Small intestine (tissue), 7 donors: ENCODE measurements at regions not wholly inside any gene's neighbourhood (a gene's known extent, or its start where the extent isn't known, plus 50 kb on each side); places are given as distances from the start of the nearest gene placed in this dataset.

Source experiments
- DNase-seq, 2 donors: peaks; one replicate each; pipeline versions ENCODE4 v3.0.0 to v3.0.0-alpha.2; 2013
- FAIRE-seq: peaks from 2 replicates; lab custom pipeline; 2012; peaks lifted over from hg19 to GRCh38; lab: Jason Lieb, UNC
- H3K27ac ChIP-seq, 3 donors: one replicate each; pipeline ENCODE4 v1.5.1; 2013; ENCODE audit warnings: low read length in 2 of 3, mild to moderate bottlenecking in 2 of 3, control low read depth in 1 of 3, inconsistent platforms in 1 of 3, low read depth in 1 of 3, moderate library complexity in 1 of 3
- H3K27me3 ChIP-seq, 3 donors: one replicate each; pipeline ENCODE4 v1.6.1; 2013; ENCODE audit warnings: low read length in 3 of 3, inconsistent platforms in 1 of 3; ENCODE audit not compliant: control insufficient read depth in 3 of 3, insufficient read depth in 3 of 3
- H3K36me3 ChIP-seq, 3 donors: one replicate each; pipeline ENCODE4 v1.6.1; 2013; ENCODE audit warnings: low read length in 3 of 3, inconsistent platforms in 1 of 3, low read depth in 1 of 3, mild to moderate bottlenecking in 1 of 3, moderate library complexity in 1 of 3; ENCODE audit not compliant: control insufficient read depth in 3 of 3, insufficient read depth in 2 of 3
- H3K4me1 ChIP-seq, 3 donors: one replicate each; pipeline ENCODE4 v1.6.1; 2013; ENCODE audit warnings: low read length in 2 of 3, inconsistent platforms in 1 of 3, low read depth in 1 of 3, mild to moderate bottlenecking in 1 of 3, moderate library complexity in 1 of 3; ENCODE audit not compliant: control insufficient read depth in 3 of 3, insufficient read depth in 2 of 3
- H3K4me3 ChIP-seq, 3 donors: one replicate each; pipeline ENCODE4 v1.5.1; 2013; ENCODE audit warnings: low read length in 3 of 3, control low read depth in 1 of 3, inconsistent platforms in 1 of 3, low read depth in 1 of 3, mild to moderate bottlenecking in 1 of 3, moderate library complexity in 1 of 3
- H3K9me3 ChIP-seq, 2 donors: one replicate each; pipeline ENCODE4 v1.6.1; 2013; ENCODE audit warnings: low read depth in 1 of 2, low read length in 1 of 2; ENCODE audit not compliant: control insufficient read depth in 2 of 2, insufficient read depth in 1 of 2
- WGBS, 3 donors: extraction: QIAGEN DNeasy Blood & Tissue Kit; methylation state at CpG; one replicate each; pipeline ENCODE4 v1.1.7; 2013; 5-methylcytosine and 5-hydroxymethylcytosine counted together
- donor health status: healthy with polysubstance abuse.
- donor health status: control.
- donor health status: control.
- donor health status: Bipolar disorder and iron deficiency.
- donor health status: healthy.

DNA sequence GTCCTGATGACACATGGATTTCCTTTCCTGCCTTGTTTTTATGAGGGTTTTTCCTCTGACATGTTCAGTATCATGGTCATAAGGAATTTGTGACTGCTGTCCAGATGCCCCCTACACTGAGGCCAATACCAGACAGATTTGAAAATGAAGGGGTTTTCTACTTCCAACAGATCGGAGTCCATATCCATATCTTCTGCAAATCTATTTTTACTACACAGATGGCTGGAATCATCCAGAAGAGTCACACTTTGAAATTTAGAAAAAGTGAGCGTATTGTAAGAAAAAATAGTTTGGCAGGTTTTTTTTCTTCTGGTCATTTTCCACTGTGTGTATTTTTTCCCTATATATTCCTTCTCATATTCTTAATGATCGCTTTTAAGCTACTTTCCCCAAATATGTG lies 197.5 kb upstream of the LRRC3B start:
- no peak for FAIRE-seq
- H3K36me3 ChIP-seq = no peaks in the 10 kb centered on the region
- H3K9me3 ChIP-seq = no peaks in the 10 kb centered on the region
- no peak overlapping the region for H3K4me3 ChIP-seq
- no peaks in the 10 kb centered on the region for H3K27me3 ChIP-seq
- DNase-seq = no peak
- no peak overlapping the region for H3K27ac ChIP-seq
- 82 to 90% (median 86%) methylated on average over 3 of the region's 3 CpGs for WGBS, 3 donors
- H3K4me1 ChIP-seq = no peaks in the 10 kb centered on the region

DNA sequence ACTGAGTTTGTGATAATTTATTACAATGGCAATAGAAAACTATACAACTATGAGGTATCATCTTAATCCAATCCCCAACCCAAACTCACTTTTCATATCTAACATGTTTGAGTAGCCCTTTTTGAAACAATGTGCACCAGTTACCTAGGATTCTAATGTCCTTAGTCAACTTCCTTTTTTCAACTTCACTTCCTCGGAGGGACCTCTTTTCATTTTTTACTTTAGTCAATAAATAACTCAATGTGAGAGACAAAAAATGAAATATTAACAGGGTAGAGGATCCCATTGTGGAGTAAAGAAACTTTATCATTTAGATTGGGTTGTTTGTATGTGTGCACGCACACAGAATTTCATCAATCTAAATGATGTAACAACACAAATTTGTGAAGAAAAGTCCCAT lies 193.6 kb upstream of the LRRC3B start:
- FAIRE-seq = no peak

DNA sequence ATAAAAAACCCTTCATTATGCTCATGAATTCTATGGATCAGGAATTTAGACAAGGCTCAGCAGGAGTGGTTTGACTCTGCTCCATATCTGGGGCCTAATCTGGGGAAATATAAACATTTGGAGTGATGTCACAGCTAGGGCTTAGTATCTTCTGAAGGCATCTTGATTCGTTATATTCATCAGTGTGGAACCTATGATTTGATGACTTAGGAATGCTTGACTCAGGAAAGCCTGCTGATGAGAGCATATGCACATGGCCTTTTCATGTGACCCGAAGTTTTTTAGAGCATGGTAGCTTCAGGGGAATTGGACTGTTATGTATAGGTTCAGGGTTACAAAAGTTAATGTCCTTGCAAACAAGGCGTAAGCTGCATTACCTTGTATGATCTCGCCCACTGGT lies 184.9 kb upstream of the LRRC3B start:
- no peak overlapping the region for H3K4me3 ChIP-seq
- DNase-seq (no peak), FAIRE-seq (no peak)
- H3K9me3 ChIP-seq = no peaks in the 10 kb centered on the region
- WGBS, 3 donors = 73 to 86% (median 83%) methylated on average over 4 of the region's 4 CpGs
- H3K4me1 ChIP-seq = no peaks in the 10 kb centered on the region
- no peaks in the 10 kb centered on the region for H3K27me3 ChIP-seq
- H3K36me3 ChIP-seq = no peaks in the 10 kb centered on the region
- no peak overlapping the region for H3K27ac ChIP-seq

More for the DNA sequence above, 193.6 kb upstream of the LRRC3B start:
- no peak overlapping the region for H3K27ac ChIP-seq
- DNase-seq = no peak
- H3K4me1 ChIP-seq = no peaks in the 10 kb centered on the region
- WGBS, 3 donors = 50 to 60% (median 57%) methylated on average over 2 of the region's 2 CpGs
- H3K27me3 ChIP-seq = no peaks in the 10 kb centered on the region
- H3K4me3 ChIP-seq = no peak overlapping the region
- H3K9me3 ChIP-seq = no peaks in the 10 kb centered on the region
- no peaks in the 10 kb centered on the region for H3K36me3 ChIP-seq

DNA sequence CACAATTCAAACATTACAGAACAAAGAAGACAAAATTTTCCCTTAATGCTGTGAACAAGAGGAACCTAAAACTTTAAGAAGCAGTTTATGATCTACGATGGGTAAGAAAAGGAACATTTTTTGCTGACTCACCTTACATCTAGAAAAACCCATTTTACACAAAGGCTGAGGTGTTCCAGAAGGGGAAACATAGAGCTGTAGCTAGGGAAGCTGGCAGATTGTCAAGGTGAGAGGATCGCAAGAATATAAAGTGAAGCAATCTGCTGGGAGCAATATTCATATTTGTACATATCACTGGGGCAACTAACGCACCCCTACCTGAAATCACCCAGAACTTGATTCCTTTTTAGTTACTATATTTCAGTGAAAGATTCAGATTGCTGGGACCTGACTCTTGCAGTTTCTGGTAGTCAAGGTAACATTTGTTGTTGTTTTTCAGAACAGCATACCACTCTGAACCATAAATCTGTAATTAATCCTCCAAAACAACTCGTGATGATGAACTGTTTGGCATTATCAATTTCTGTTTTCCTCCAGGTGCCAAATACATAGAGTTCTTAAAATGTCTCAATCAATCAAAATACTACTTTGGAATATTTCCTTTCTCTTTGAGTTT lies 184.1 kb upstream of the LRRC3B start:
- no peaks in the 10 kb centered on the region for H3K4me1 ChIP-seq
- H3K4me3 ChIP-seq = no peak overlapping the region
- no peak overlapping the region for H3K27ac ChIP-seq

DNA sequence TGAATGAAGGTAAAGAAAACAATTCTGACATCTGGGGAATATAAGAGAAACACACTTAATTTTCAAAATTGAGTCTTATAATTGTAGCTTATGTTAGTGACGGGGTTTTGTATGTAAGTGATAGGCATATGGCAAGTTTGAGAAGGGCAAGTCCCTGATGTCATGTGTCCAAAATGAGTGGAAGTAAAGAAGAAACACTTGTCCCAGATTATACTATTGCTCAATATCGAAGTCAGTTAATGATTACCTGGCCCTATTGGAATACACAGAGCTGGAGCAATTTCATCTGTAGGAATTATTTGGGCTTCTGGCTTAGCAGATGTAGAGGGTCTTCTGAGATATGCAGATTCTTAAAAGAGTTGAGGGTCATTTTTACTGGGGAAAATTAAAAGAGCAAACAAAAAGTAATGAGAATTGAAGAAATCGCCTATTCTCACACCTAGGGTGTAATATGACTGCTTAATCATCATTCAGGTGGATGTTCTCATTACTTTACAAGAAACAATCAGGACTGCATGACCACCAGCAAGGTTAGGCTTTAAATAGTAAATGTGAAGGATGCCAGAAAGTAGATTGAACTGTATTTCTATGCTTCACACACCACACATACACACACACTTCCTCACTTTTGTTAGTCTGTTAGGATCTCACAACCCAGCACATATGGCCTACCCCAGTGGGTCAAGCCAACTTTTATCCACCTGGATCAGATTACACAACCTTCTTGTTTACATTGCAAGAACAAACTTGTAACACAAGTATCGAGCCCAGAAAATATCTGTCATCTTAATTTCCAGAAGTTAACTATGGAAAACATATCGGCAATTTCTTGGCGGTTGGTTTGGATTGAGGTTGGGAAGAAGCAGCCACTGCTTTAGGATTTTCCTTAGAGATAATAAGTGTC lies 183.3 kb upstream of the LRRC3B start:
- H3K4me1 ChIP-seq = no peaks in the 10 kb centered on the region
- no peak overlapping the region for H3K4me3 ChIP-seq
- no peaks in the 10 kb centered on the region for H3K9me3 ChIP-seq
- no peaks in the 10 kb centered on the region for H3K36me3 ChIP-seq
- FAIRE-seq (no peak), DNase-seq (no peak)
- no peaks in the 10 kb centered on the region for H3K27me3 ChIP-seq
- no peak overlapping the region for H3K27ac ChIP-seq
- 61 to 76% (median 66%) methylated on average over 6 of the region's 6 CpGs for WGBS, 3 donors

More for the DNA sequence above, 184.1 kb upstream of the LRRC3B start:
- FAIRE-seq (no peak), DNase-seq (no peak)
- Histone ChIP-seq H3K36me3 (no peaks in the 10 kb centered on the region), H3K27me3 (no peaks in the 10 kb centered on the region), H3K9me3 (no peaks in the 10 kb centered on the region)
- 62 to 71% (median 67%) methylated on average over 4 of the region's 4 CpGs for WGBS, 3 donors

DNA sequence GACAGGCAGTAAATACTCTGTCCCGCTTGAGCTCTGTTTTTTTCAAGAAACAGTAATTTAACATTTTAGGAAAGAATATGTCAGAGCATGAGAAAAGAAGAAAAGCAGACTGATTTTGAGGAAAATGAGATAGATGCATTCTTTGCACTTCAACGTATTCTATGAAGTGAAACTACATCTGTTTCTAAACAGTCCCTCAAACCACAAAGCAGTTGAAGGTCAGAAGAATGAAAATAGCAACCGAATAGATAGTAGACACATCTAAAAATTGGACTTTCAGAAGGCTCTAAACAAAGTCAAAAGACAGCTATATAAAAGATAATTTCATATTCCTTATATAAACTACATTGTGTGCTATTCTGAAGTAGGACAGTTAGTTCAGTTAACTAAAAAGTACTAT lies 172.6 kb upstream of the LRRC3B start:
- Histone ChIP-seq H3K4me3 (peak overlapping the region in 1 of 3 donors; percentile 7), H3K4me1 (no peaks in the 10 kb centered on the region), H3K9me3 (no peaks in the 10 kb centered on the region), H3K27ac (no peak overlapping the region), H3K27me3 (no peaks in the 10 kb centered on the region), H3K36me3 (no peaks in the 10 kb centered on the region)
- DNase-seq (no peak), FAIRE-seq (no peak)
- WGBS, 3 donors = 41 to 58% (median 57%) methylated on average over 3 of the region's 3 CpGs

GRCh38 chr3:26452363-26452762 lies 170.2 kb upstream of the LRRC3B start:
- Histone ChIP-seq H3K9me3 (no peaks in the 10 kb centered on the region), H3K36me3 (no peaks in the 10 kb centered on the region), H3K27ac (no peak overlapping the region), H3K4me1 (no peaks in the 10 kb centered on the region), H3K4me3 (no peak overlapping the region), H3K27me3 (no peaks in the 10 kb centered on the region)
- FAIRE-seq (no peak), DNase-seq (no peak)
- 21 to 58% (median 40%) methylated on average over 2 of the region's 2 CpGs for WGBS, 3 donors

GRCh38 chr3:26460985-26461384 lies 161.6 kb upstream of the LRRC3B start:
- FAIRE-seq (no peak), DNase-seq (no peak)
- 55 to 70% (median 60%) methylated on average over 3 of the region's 3 CpGs for WGBS, 3 donors
- H3K27me3 ChIP-seq = no peaks in the 10 kb centered on the region
- no peak overlapping the region for H3K27ac ChIP-seq
- H3K4me1 ChIP-seq = no peaks in the 10 kb centered on the region
- no peaks in the 10 kb centered on the region for H3K36me3 ChIP-seq
- H3K4me3 ChIP-seq = no peak overlapping the region
- peaks cover 0 to 3% of the 10 kb centered on the region in 2 donors for H3K9me3 ChIP-seq
